ENCODE measurements at regions not wholly inside any gene's neighbourhood (a gene's known extent, or its start where the extent isn't known, plus 50 kb on each side); places are given as distances from the start of the nearest gene placed in this dataset.
A peak's percentile ranks its signal among the peaks of the same experiment; 100 is the strongest.
"Not testable (repeated sequence)": the region's sequence is repeated elsewhere in the genome, so short reads cannot be mapped to it uniquely, and the experiment has no call there.

GRCh38 chr10:130283219-130283545 is 147.0 kb downstream of the GLRX3 start:
- Mint-ChIP-seq H3K27ac (no peak overlapping the region), H3K36me3 (ENCODE audit: low read depth) (peaks cover 2% of the 10 kb centered on the region), H3K4me1 (no peaks in the 10 kb centered on the region), H3K4me3 (no peak overlapping the region), H3K27me3 (no peaks in the 10 kb centered on the region)
- H3K9me3 ChIP-seq (ENCODE audit: control insufficient read depth, low read length, poor library complexity, severe bottlenecking), result peaks cover 24% of the 10 kb centered on the region
- DNase-seq (no peak), ATAC-seq (no peak)

DNA sequence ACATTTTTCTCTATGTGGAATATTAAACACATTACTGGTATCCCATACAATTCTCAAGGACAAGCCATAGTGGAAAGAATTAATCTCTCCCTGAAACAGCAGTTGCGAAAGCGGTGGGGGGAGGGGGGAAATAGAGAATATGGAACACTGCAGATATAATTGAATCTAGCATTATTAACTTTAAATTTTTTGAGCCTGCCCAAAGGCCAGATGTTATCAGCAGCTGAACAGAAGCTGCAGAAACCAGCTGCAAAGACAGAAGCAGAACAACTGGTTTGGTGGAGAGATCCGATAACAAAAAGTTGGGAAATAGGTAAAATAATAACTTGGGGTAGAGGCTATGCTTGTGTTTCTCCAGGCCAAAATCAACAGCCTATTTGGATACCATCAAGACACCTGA is 159.6 kb downstream of the GLRX3 start:
- H3K4me1 Mint-ChIP-seq; H3K27me3 Mint-ChIP-seq; H3K4me3 Mint-ChIP-seq; H3K36me3 Mint-ChIP-seq (ENCODE audit: low read depth); ATAC-seq; DNase-seq; H3K27ac Mint-ChIP-seq; H3K9me3 ChIP-seq (ENCODE audit: control insufficient read depth, low read length, poor library complexity, severe bottlenecking): not testable (repeated sequence)

DNA sequence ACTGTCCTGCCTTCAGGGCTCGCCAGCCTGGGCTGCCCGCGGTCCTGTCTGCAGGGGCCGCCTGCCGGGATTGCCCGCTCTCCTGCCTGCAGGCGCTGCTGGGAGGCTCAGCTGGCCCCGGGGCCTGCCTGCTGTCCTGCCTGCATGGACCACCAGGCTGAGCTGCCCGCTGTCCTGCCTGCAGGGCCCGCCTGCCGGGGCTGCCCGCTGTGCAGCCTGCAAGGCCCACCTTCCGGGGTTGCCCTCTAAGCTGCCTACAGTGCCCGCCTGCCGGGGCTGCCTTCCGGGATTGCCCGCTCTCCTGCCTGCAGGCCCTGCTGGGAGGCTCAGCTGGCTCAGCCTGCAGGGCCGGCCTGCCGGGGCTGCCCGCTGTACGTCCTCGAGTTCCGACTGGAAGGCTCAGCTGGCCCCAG is 164.4 kb downstream of the GLRX3 start:
- DNase-seq, result peak in 2 of 3 donors; percentile 8 to 12
- H3K27ac Mint-ChIP-seq, result no peak overlapping the region
- peak overlapping the region; percentile 88 for H3K4me3 Mint-ChIP-seq
- H3K36me3 Mint-ChIP-seq (ENCODE audit: low read depth), result no peaks in the 10 kb centered on the region
- H3K9me3 ChIP-seq (ENCODE audit: control insufficient read depth, low read length, poor library complexity, severe bottlenecking), result no peaks in the 10 kb centered on the region
- ATAC-seq, result peak; percentile 46
- no peaks in the 10 kb centered on the region for H3K27me3 Mint-ChIP-seq
- H3K4me1 Mint-ChIP-seq, result peaks cover 5% of the 10 kb centered on the region

DNA sequence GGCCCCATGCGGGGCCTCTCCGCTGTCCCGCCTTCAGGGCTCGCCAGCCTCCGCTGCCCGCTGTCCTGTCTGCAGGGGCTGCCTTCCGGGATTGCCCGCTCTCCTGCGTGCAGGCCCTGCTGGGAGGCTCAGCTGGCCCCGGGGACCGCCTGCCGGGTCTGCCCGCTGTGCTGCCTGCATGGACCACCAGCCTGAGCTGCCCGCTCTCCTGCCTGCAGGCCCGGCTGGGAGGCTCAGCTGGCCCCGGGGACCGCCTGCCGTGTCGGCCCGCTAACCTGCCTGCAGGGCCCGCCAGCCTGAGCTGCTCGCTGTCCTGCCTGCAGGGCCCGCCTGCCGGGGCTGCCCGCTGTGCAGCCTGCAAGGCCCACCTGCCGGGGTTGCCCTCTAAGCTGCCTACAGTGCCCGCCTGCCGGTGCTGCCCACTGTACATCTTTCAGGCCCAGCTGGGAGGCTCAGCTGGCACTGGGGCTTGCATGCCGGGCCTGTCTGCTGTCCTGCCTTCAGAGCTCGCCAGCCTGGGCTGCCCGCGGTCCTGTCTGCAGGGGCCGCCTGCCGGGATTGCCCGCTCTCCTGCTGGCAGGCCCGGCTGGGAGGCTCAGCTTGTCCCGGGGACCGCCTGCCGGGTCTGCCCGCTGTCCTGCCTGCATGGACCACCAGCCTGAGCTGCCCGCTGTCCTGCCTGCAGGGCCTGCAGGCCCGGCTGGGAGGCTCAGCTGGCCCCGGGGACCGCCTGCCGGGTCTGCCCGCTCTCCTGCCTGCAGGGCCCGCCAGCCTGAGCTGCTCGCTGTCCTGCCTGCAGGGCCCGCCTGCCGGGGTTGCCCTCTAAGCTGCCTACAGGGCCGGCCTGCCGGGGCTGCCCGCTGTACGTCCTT is 165.1 kb downstream of the GLRX3 start:
- DNase-seq, result peak; percentile 18 to 56 (median 29)
- peak; percentile 74 for ATAC-seq
- Mint-ChIP-seq H3K4me3 (peak overlapping the region; percentile 88), H3K4me1 (peaks cover 5% of the 10 kb centered on the region), H3K27ac (peak overlapping the region; percentile 88), H3K36me3 (ENCODE audit: low read depth) (no peaks in the 10 kb centered on the region), H3K27me3 (no peaks in the 10 kb centered on the region)
- no peaks in the 10 kb centered on the region for H3K9me3 ChIP-seq (ENCODE audit: control insufficient read depth, low read length, poor library complexity, severe bottlenecking)

DNA sequence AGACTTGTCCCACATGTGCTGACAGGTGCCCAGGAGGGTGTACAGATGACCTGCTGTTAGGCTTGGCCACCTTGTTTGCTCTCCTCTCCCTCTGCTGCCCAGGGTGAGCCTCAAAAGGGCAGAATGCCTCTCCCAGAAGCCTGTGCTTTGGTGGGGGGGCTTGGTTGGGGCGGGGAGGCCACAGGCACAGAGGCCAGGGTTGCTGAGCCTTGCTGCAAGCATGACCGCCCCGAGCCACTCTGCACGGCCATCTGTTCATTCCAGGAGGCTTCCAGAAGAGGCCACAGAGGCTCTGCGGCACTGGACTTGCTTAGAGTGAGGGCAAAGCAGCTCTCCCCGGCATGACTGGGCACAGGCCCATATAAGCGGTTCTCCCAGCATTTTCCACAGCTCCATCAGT is 190.8 kb downstream of the GLRX3 start:
- Mint-ChIP-seq H3K27me3 (peaks cover 6% of the 10 kb centered on the region), H3K36me3 (ENCODE audit: low read depth) (no peaks in the 10 kb centered on the region), H3K27ac (no peak overlapping the region), H3K4me3 (no peak overlapping the region), H3K4me1 (no peaks in the 10 kb centered on the region)
- DNase-seq, result no peak
- no peak for ATAC-seq
- peaks cover 2% of the 10 kb centered on the region for H3K9me3 ChIP-seq (ENCODE audit: control insufficient read depth, low read length, poor library complexity, severe bottlenecking)

DNA sequence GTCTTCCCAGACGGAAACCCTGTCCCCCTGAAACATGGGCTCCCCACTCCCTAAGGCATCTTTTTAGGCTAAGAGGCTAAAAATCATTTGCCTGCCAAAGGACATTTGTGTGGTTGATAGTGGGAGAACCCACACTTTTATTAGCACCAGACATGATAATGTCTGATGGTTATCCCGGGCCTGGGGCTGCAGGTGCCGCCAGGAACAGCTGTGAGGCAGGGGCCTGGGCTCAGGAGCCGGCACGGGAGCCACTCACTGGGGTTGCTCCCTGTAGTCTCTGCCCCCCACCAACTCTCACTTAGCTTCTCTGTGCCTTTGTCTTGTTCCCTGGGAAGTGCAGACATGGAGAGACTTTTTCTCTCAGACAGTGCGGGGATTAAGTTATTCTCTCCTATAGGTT is 193.6 kb downstream of the GLRX3 start:
- Mint-ChIP-seq H3K4me3 (no peak overlapping the region), H3K27me3 (peaks cover 6% of the 10 kb centered on the region), H3K27ac (no peak overlapping the region), H3K4me1 (no peaks in the 10 kb centered on the region), H3K36me3 (ENCODE audit: low read depth) (no peaks in the 10 kb centered on the region)
- ATAC-seq (no peak), DNase-seq (no peak)
- peaks cover 2% of the 10 kb centered on the region for H3K9me3 ChIP-seq (ENCODE audit: control insufficient read depth, low read length, poor library complexity, severe bottlenecking)

- no peak overlapping the region for H3K4me3 Mint-ChIP-seq
- ATAC-seq (no peak), DNase-seq (no peak)
- H3K9me3 ChIP-seq (ENCODE audit: control insufficient read depth, low read length, poor library complexity, severe bottlenecking), result no peaks in the 10 kb centered on the region
- H3K36me3 Mint-ChIP-seq (ENCODE audit: low read depth), result no peaks in the 10 kb centered on the region
- H3K4me1 Mint-ChIP-seq, result peaks cover 2% of the 10 kb centered on the region
- H3K27me3 Mint-ChIP-seq, result peaks cover 27% of the 10 kb centered on the region
- H3K27ac Mint-ChIP-seq, result no peak overlapping the region
Observed at GRCh38 chr10:130333185-130333584, 197.0 kb downstream of the GLRX3 start.

DNA sequence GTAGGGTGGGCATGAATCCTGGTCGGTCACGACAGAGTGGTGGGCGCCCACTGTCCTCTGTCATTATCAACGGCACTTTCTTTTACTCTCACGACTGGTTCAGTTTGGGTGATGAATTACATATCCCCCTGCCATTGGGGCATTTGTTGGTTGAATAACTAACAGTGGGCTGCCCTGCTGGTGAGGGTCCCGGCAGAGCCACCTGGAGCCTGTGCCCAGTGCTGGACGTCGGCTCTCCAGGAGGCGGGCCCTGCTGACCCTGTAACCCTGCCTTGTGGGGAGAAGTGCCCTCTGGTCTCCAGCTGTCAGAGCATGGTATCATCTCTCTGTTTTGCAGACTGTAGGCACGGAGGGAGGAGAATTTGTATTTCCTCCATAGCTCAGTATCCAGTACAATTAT is 199.1 kb downstream of the GLRX3 start:
- peaks cover 4% of the 10 kb centered on the region for H3K36me3 Mint-ChIP-seq (ENCODE audit: low read depth)
- DNase-seq (no peak), ATAC-seq (no peak)
- peaks cover 2% of the 10 kb centered on the region for H3K4me1 Mint-ChIP-seq
- peaks cover 38% of the 10 kb centered on the region for H3K27me3 Mint-ChIP-seq
- no peak overlapping the region for H3K27ac Mint-ChIP-seq
- H3K4me3 Mint-ChIP-seq, result no peak overlapping the region
- H3K9me3 ChIP-seq (ENCODE audit: control insufficient read depth, low read length, poor library complexity, severe bottlenecking), result no peaks in the 10 kb centered on the region

GRCh38 chr10:130336617-130337304 is 200.6 kb downstream of the GLRX3 start:
- H3K9me3 ChIP-seq (ENCODE audit: control insufficient read depth, low read length, poor library complexity, severe bottlenecking), result no peaks in the 10 kb centered on the region
- Mint-ChIP-seq H3K36me3 (ENCODE audit: low read depth) (peaks cover 4% of the 10 kb centered on the region), H3K27ac (no peak overlapping the region), H3K27me3 (peaks cover 45% of the 10 kb centered on the region), H3K4me1 (peaks cover 2% of the 10 kb centered on the region), H3K4me3 (no peak overlapping the region)
- DNase-seq (no peak), ATAC-seq (no peak)

DNA sequence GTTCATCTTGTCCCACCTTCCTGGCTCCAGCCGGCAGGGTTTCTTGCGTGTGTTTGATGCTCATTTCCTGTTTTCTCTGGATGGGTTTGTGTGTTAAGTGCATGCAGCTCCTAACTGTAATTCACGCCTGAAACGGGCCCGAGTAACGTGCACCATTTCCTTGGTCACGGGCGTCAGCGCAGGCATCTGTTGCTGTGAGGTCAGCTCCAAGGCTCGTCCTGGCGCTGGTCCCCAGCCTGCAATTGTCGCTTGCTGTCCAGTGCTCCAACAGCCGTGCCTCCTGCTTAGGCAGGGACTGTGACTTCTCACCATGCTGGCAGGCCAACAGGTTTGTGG is 201.1 kb downstream of the GLRX3 start:
- Mint-ChIP-seq H3K27ac (no peak overlapping the region), H3K36me3 (ENCODE audit: low read depth) (peaks cover 4% of the 10 kb centered on the region), H3K27me3 (peaks cover 50% of the 10 kb centered on the region), H3K4me1 (peaks cover 2% of the 10 kb centered on the region), H3K4me3 (no peak overlapping the region)
- no peak for DNase-seq
- H3K9me3 ChIP-seq (ENCODE audit: control insufficient read depth, low read length, poor library complexity, severe bottlenecking), result no peaks in the 10 kb centered on the region
- no peak for ATAC-seq

DNA sequence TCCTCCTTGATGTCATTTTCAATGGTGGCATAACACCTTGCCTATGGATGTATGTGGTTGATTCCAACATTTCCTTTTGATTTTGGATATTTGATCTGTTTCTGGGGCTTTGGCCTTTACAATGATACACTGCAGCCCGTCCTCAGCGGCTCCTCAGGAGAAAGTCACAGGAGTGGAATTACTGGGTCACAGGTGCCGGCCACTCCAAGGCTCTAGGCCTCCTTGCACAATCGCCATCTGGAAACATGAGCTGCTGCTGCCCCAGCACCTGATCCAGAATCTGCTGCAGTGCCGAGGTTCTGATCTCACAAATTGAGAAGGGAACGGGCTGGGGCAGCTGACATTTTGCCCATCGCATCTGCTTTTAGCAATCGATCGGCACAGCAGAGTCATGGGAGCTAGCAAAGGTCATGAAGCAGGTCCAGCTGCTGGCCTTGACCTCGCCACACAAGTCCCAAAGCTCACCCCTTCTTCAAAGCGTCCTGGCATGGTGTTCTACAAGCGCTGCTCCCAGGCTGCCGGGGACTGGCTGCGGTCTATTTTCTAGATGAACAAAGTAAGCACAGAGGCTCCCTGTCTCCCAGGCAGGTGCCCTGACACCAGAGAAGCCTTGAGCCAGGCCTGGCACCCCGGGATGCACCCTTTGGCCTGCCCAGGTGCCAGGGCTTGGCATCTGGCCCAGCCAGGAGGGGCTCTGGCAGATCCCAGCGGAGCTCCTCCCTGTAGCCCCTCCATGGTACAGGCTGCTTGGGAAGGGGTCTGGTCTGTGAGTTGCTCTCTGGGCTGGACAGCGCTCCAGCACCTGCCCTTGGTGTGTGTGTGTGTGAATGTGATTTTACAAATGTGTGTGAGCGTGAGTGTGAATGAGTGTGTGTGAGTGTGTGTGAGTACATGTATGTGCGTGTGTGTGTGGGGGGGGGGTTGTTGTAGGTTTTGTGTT is 201.8 kb downstream of the GLRX3 start:
- H3K27ac Mint-ChIP-seq, result no peak overlapping the region
- no peak overlapping the region for H3K4me3 Mint-ChIP-seq
- H3K27me3 Mint-ChIP-seq, result peaks cover 51% of the 10 kb centered on the region
- ATAC-seq (no peak), DNase-seq (no peak)
- H3K9me3 ChIP-seq (ENCODE audit: control insufficient read depth, low read length, poor library complexity, severe bottlenecking), result no peaks in the 10 kb centered on the region
- peaks cover 2% of the 10 kb centered on the region for H3K4me1 Mint-ChIP-seq
- peaks cover 4% of the 10 kb centered on the region for H3K36me3 Mint-ChIP-seq (ENCODE audit: low read depth)

DNA sequence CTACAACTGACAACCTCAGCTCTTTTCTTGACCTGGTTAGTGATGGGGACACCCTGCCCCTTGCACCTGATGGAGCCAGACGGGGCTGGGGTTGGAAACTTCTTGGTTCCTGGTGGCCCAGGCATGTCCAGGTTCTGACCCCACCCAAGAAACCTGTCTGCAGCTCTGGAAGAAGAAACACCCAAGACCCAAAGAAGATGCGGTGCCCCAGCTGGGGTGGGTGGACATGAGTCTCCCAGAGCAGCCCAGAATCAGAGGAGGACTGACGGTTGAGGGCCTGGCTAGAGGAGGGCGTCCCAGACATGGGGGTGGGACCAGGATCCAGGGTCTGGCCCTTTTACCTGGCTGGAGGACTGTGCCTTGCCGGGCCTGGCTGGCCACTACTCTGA is 202.4 kb downstream of the GLRX3 start:
- DNase-seq (no peak), ATAC-seq (no peak)
- H3K4me1 Mint-ChIP-seq, result peaks cover 2% of the 10 kb centered on the region
- peaks cover 51% of the 10 kb centered on the region for H3K27me3 Mint-ChIP-seq
- H3K4me3 Mint-ChIP-seq, result no peak overlapping the region
- no peaks in the 10 kb centered on the region for H3K9me3 ChIP-seq (ENCODE audit: control insufficient read depth, low read length, poor library complexity, severe bottlenecking)
- H3K36me3 Mint-ChIP-seq (ENCODE audit: low read depth), result peaks cover 4% of the 10 kb centered on the region
- H3K27ac Mint-ChIP-seq, result no peak overlapping the region

DNA sequence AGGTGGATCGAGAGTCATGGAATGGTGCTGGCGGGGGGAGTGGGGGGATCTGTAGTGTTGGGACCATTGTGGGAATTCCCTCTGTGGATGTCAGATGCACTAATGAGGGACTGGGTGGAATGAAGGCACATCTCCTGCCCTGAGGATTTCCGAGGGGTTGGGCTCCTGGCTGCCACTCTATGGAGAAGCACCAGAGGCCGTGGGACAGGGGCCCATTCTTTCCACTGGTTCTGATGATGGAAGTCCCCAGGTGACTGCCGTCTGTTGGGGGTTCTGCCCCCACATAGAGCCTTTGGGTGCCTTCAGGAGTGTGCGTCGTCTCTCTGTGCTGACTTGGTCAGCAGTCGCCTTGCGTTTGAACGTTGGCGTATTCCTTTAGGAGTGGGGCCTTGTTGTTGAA is 202.9 kb downstream of the GLRX3 start:
- no peaks in the 10 kb centered on the region for H3K9me3 ChIP-seq (ENCODE audit: control insufficient read depth, low read length, poor library complexity, severe bottlenecking)
- H3K4me1 Mint-ChIP-seq, result peaks cover 2% of the 10 kb centered on the region
- peaks cover 4% of the 10 kb centered on the region for H3K36me3 Mint-ChIP-seq (ENCODE audit: low read depth)
- DNase-seq (no peak), ATAC-seq (no peak)
- H3K27ac Mint-ChIP-seq, result no peak overlapping the region
- peaks cover 51% of the 10 kb centered on the region for H3K27me3 Mint-ChIP-seq
- H3K4me3 Mint-ChIP-seq, result no peak overlapping the region

Data from T-helper 17 cell (primary cell).